Epithelial cell of esophagus (primary cell): ENCODE measurements at regions not wholly inside any gene's neighbourhood (a gene's known extent, or its start where the extent isn't known, plus 50 kb on each side); places are given as distances from the start of the nearest gene placed in this dataset.

Experiments
- DNase-seq: peaks from one replicate; pipeline ENCODE4 v3.0.0; 2010; ENCODE audit warnings: low read depth
- H3K4me3 ChIP-seq: 2 replicates; pipeline ENCODE4 v1.5.1; 2011; ENCODE audit warnings: mild to moderate bottlenecking, low read length, control low read depth
- TF ChIP-seq, protein P1 (sequence below): IDR thresholded peaks from 2 replicates; pipeline ENCODE4 v1.5.1; 2011; ENCODE audit warnings: low read depth, mild to moderate bottlenecking, low read length, control low read depth, inconsistent platforms; ENCODE audit not compliant: insufficient read depth; ENCODE audit errors: missing control alignments

DNA sequence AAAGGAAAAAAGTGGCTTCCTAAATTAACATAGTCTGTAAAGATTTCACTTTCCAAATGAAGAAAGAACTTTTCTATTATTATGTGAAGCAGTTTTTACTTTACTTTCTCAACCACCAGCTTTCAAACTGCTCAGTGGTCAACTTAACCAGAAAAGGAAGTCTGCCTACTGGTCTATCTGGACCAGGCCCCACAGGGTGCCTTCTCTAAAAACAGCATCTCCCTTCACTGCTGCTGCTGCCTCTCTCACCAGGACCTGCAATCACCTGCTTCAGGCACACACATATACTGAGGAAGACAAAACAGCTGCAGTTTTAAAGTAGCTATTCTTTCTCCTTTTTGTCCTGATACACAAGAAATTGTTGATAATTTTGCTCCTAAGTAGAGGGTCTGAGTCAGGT lies 221.3 kb upstream of the DCC start:
- TF ChIP-seq, protein P1, sequence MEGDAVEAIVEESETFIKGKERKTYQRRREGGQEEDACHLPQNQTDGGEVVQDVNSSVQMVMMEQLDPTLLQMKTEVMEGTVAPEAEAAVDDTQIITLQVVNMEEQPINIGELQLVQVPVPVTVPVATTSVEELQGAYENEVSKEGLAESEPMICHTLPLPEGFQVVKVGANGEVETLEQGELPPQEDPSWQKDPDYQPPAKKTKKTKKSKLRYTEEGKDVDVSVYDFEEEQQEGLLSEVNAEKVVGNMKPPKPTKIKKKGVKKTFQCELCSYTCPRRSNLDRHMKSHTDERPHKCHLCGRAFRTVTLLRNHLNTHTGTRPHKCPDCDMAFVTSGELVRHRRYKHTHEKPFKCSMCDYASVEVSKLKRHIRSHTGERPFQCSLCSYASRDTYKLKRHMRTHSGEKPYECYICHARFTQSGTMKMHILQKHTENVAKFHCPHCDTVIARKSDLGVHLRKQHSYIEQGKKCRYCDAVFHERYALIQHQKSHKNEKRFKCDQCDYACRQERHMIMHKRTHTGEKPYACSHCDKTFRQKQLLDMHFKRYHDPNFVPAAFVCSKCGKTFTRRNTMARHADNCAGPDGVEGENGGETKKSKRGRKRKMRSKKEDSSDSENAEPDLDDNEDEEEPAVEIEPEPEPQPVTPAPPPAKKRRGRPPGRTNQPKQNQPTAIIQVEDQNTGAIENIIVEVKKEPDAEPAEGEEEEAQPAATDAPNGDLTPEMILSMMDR = no peak
- no peak for DNase-seq

GRCh38 chr18:52130624-52131301 lies 209.2 kb upstream of the DCC start:
- TF ChIP-seq, protein P1 = no peak
- H3K4me3 ChIP-seq = no peak overlapping the region
- peak; percentile 67 for DNase-seq

More for the DNA sequence above, 221.3 kb upstream of the DCC start:
- no peak overlapping the region for H3K4me3 ChIP-seq

GRCh38 chr18:52131845-52132244 lies 208.2 kb upstream of the DCC start:
- H3K4me3 ChIP-seq = no peak overlapping the region
- no peak for DNase-seq
- TF ChIP-seq, protein P1 = no peak

DNA sequence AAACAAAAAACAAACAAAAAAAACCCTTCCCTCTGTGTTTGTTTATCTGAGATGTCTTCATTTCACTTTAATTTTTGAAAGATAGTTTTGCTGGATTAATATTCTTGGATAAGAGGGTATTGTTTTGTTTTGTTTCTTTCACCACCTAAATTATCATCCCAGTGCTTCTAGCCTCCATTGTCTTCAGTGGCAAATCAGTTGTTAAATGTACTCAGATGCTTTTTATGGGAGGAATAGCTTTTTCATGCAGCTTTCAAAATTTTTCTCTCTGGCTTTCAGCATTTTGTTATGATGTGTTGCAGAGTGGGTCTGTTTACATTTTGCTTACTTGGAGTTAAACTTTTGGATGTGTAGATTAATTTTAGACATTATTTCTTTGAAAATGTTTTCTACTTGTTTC lies 203.5 kb upstream of the DCC start:
- TF ChIP-seq, protein P1 = no peak

DNA sequence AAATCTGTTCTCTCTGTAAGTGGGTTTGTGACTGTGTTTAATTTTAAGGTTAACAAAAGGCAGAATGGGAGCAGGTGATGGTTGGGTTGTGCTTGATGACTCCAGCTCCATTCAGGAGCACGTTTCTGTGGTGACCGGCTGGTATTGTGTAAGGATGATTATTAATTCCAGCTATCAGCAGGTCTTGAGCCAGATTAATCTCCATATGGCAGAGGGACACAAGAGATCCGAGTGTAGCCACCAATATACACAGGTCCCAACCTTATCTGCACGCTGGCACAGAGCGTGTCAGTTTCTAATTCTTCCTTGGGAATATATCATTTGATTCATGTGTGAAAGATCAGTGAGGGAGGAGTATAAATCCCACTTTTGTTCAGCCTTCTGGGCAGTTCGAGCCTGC lies 199.0 kb upstream of the DCC start:
- H3K4me3 ChIP-seq = no peak overlapping the region
- no peak for DNase-seq
- TF ChIP-seq, protein P1 = no peak

More for the DNA sequence above, 203.5 kb upstream of the DCC start:
- no peak for DNase-seq
- no peak overlapping the region for H3K4me3 ChIP-seq

DNA sequence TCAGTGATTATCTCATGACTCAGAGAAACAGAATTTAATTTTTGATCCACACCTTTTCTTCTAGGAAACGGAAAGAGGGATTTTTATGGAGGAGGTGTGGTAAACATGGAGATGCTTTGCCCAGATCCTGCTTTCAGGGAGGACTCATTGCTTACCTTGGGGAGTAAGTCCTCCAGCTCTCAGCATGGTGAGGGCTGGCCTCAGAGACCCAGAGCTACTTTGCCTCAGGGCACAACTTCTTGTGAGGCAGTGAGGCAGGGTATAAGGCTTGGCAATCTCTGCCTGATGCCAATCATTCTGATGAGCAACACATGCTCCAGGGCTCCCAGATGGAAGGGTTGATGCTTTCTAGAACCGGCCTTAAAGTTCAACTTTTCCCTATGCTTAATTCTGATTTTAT lies 189.9 kb upstream of the DCC start:
- peak; percentile 86 for DNase-seq
- no peak overlapping the region for H3K4me3 ChIP-seq
- TF ChIP-seq, protein P1 = no peak

- H3K4me3 ChIP-seq = no peak overlapping the region
- TF ChIP-seq, protein P1 = no peak
- DNase-seq = no peak
Observed at GRCh38 chr18:52152036-52152435, 188.0 kb upstream of the DCC start.
